Loucy (cell line): ENCODE measurements at regions not wholly inside any gene's neighbourhood (a gene's known extent, or its start where the extent isn't known, plus 50 kb on each side); places are given as distances from the start of the nearest gene placed in this dataset.
A peak's percentile ranks its signal among the peaks of the same experiment; 100 is the strongest.
"Not testable (repeated sequence)": the region's sequence is repeated elsewhere in the genome, so short reads cannot be mapped to it uniquely, and the experiment has no call there.

Experiments
- H2AFZ ChIP-seq: fragments of 200-600 bp; sonication (generic); 2 replicates; pipeline ENCODE4 v1.6.0; 2016; ENCODE audit warnings: antibody characterized with exemption, mild to moderate bottlenecking, low read length, moderate library complexity
- H3F3A ChIP-seq: fragments of 200-600 bp; 2 replicates; pipeline ENCODE4 v1.6.0; 2016; ENCODE audit warnings: antibody characterized with exemption, low read depth, mild to moderate bottlenecking
- H3K27me3 ChIP-seq: fragments of 200-600 bp; sonication (generic); 2 replicates; pipeline ENCODE4 v1.6.1; 2014; ENCODE audit warnings: low read length, mild to moderate bottlenecking; ENCODE audit not compliant: insufficient read depth, poor library complexity, severe bottlenecking
- H3K36me3 ChIP-seq: fragments of 200-600 bp; sonication (generic); 2 replicates; pipeline ENCODE4 v1.6.1; 2016; ENCODE audit warnings: low read length; ENCODE audit not compliant: insufficient read depth
- H3K4me1 ChIP-seq: fragments of 200-600 bp; sonication (generic); 2 replicates; pipeline ENCODE4 v1.5.1; 2014; ENCODE audit warnings: low read length, mild to moderate bottlenecking; ENCODE audit not compliant: insufficient read depth, poor library complexity, severe bottlenecking
- H3K4me2 ChIP-seq: fragments of 200-600 bp; sonication (generic); 2 replicates; pipeline ENCODE4 v1.6.0; 2014; ENCODE audit warnings: antibody characterized with exemption, low read length, low read depth, mild to moderate bottlenecking; ENCODE audit not compliant: poor library complexity, severe bottlenecking
- H3K4me3 ChIP-seq: fragments of 200-600 bp; sonication (generic); 2 replicates; pipeline ENCODE4 v1.5.1; 2014; ENCODE audit warnings: low read length, mild to moderate bottlenecking, mixed read lengths; ENCODE audit not compliant: poor library complexity, severe bottlenecking
- H3K79me2 ChIP-seq: fragments of 200-600 bp; sonication (generic); 2 replicates; pipeline ENCODE4 v1.6.1; 2014; ENCODE audit warnings: low read length; ENCODE audit not compliant: insufficient read depth
- H3K9ac ChIP-seq: fragments of 200-600 bp; sonication (generic); 2 replicates; pipeline ENCODE4 v1.6.0; 2014; ENCODE audit warnings: mild to moderate bottlenecking, low read depth, low read length, moderate library complexity; ENCODE audit not compliant: poor library complexity, severe bottlenecking
- H3K9me2 ChIP-seq: fragments of 200-600 bp; sonication (generic); replicated peaks from 2 replicates; pipeline ENCODE4 v1.6.1; 2016; ENCODE audit warnings: low read depth, low read length, mixed read lengths
- H3K9me3 ChIP-seq: fragments of 200-600 bp; sonication (generic); 2 replicates; pipeline ENCODE4 v1.6.1; 2014; ENCODE audit warnings: mild to moderate bottlenecking, antibody characterized with exemption, low read length, low read depth; ENCODE audit not compliant: insufficient read depth
- H4K20me1 ChIP-seq: fragments of 200-600 bp; sonication (generic); 2 replicates; pipeline ENCODE4 v1.6.0; 2014; ENCODE audit warnings: antibody characterized with exemption, low read length, mild to moderate bottlenecking; ENCODE audit not compliant: insufficient read depth, poor library complexity, severe bottlenecking
- EZH2phosphoT487 ChIP-seq: fragments of 200-600 bp; IDR thresholded peaks from 2 replicates; pipeline ENCODE4 v1.6.1; 2018; ENCODE audit warnings: antibody characterized with exemption, mild to moderate bottlenecking, moderate library complexity, borderline replicate concordance
- TF ChIP-seq, protein P1 (sequence below): fragments of 200-600 bp; sonication (generic); conservative IDR thresholded peaks from 2 replicates; pipeline ENCODE4 v1.5.1; 2014; ENCODE audit warnings: mild to moderate bottlenecking, antibody characterized with exemption, low read length

GRCh38 chr6:147958683-147959082 is 384.0 kb upstream of the SASH1 start:
- peaks cover 5% of the 10 kb centered on the region for H3K4me1 ChIP-seq
- no peaks in the 10 kb centered on the region; the same call in 1 of the 2 replicates for H3F3A ChIP-seq
- H3K79me2 ChIP-seq: no peaks in the 10 kb centered on the region
- H3K9me2 ChIP-seq: no peaks in the 10 kb centered on the region
- no peaks in the 10 kb centered on the region for H3K27me3 ChIP-seq
- H3K36me3 ChIP-seq: no peaks in the 10 kb centered on the region
- no peak overlapping the region for H3K9ac ChIP-seq
- no peaks in the 10 kb centered on the region for H4K20me1 ChIP-seq
- H3K4me3 ChIP-seq: no peak overlapping the region
- no peak overlapping the region for H2AFZ ChIP-seq
- H3K9me3 ChIP-seq: no peaks in the 10 kb centered on the region
- no peak for TF ChIP-seq EZH2phosphoT487
- TF ChIP-seq, protein P1, sequence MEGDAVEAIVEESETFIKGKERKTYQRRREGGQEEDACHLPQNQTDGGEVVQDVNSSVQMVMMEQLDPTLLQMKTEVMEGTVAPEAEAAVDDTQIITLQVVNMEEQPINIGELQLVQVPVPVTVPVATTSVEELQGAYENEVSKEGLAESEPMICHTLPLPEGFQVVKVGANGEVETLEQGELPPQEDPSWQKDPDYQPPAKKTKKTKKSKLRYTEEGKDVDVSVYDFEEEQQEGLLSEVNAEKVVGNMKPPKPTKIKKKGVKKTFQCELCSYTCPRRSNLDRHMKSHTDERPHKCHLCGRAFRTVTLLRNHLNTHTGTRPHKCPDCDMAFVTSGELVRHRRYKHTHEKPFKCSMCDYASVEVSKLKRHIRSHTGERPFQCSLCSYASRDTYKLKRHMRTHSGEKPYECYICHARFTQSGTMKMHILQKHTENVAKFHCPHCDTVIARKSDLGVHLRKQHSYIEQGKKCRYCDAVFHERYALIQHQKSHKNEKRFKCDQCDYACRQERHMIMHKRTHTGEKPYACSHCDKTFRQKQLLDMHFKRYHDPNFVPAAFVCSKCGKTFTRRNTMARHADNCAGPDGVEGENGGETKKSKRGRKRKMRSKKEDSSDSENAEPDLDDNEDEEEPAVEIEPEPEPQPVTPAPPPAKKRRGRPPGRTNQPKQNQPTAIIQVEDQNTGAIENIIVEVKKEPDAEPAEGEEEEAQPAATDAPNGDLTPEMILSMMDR: no peak
- H3K4me2 ChIP-seq: no peak overlapping the region

- Histone ChIP-seq H3K4me1 (peaks cover 5% of the 10 kb centered on the region), H3K36me3 (no peaks in the 10 kb centered on the region), H3F3A (no peaks in the 10 kb centered on the region; the same call in 1 of the 2 replicates), H3K27me3 (no peaks in the 10 kb centered on the region), H3K4me2 (no peak overlapping the region), H3K9me3 (no peaks in the 10 kb centered on the region), H3K79me2 (no peaks in the 10 kb centered on the region), H3K9ac (no peak overlapping the region), H3K4me3 (no peak overlapping the region), H4K20me1 (no peaks in the 10 kb centered on the region), H2AFZ (no peak overlapping the region), H3K9me2 (no peaks in the 10 kb centered on the region)
- TF ChIP-seq, protein P1: no peak
- TF ChIP-seq EZH2phosphoT487: no peak
Measured at GRCh38 chr6:147961481-147962141, 381.0 kb upstream of the SASH1 start.

- H3K36me3 ChIP-seq, H3F3A ChIP-seq, H3K9me2 ChIP-seq, H3K9me3 ChIP-seq, H3K79me2 ChIP-seq, H3K27me3 ChIP-seq, H3K4me2 ChIP-seq, H4K20me1 ChIP-seq, H3K4me3 ChIP-seq, H2AFZ ChIP-seq, H3K9ac ChIP-seq: not testable (repeated sequence)
- peaks cover 24% of the 10 kb centered on the region for H3K4me1 ChIP-seq
Measured at GRCh38 chr6:147965448-147965847, 377.2 kb upstream of the SASH1 start.

DNA sequence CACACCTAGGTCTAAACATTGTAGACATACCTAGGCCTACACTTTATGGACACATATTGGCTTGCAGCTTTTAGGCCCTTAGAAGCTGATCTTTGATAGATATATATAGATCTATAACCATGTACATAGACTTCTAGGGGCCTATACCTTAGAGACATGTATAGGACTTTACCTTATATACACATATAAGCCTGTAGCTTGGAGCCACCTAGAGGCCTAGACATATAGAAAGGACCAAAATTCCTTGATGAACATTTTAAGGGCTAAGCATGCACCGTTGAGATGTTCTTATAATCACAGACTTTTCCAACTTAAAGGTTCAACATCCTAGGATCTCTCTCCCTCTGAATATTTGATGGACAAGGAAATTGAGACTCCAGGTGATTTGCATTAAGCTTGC is 371.7 kb upstream of the SASH1 start:
- Histone ChIP-seq H3K36me3 (no peaks in the 10 kb centered on the region), H3K27me3 (no peaks in the 10 kb centered on the region), H3K79me2 (no peaks in the 10 kb centered on the region), H3F3A (no peaks in the 10 kb centered on the region), H2AFZ (no peak overlapping the region), H3K4me2 (no peak overlapping the region), H3K9me2 (no peaks in the 10 kb centered on the region), H4K20me1 (no peaks in the 10 kb centered on the region), H3K9ac (no peak overlapping the region), H3K9me3 (no peaks in the 10 kb centered on the region), H3K4me1 (peaks cover 23% of the 10 kb centered on the region), H3K4me3 (no peak overlapping the region)
- TF ChIP-seq, protein P1: peak; percentile 77
- no peak for TF ChIP-seq EZH2phosphoT487
